ENCODE measurements at regions not wholly inside any gene's neighbourhood (a gene's known extent, or its start where the extent isn't known, plus 50 kb on each side); places are given as distances from the start of the nearest gene placed in this dataset.

DNA sequence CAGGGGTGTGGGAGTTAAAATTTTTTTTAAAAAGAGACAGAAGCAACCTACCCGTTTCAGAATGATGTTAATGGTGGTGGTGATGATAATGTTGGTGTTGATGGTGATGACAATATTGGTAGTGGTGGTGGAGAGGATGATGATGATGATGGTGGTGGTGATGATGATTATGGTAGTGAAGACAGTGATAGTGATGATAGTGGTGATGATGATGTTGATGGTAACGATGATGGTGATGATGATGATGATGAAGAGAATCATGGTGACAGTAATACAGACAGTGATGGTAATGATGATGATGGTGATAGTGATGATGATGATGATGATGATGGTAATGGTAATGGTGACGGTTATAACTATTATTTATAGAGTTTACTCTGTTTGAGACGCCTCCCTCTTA, 117.6 kb downstream of the ICE1 start:
- TF ChIP-seq, protein P1, sequence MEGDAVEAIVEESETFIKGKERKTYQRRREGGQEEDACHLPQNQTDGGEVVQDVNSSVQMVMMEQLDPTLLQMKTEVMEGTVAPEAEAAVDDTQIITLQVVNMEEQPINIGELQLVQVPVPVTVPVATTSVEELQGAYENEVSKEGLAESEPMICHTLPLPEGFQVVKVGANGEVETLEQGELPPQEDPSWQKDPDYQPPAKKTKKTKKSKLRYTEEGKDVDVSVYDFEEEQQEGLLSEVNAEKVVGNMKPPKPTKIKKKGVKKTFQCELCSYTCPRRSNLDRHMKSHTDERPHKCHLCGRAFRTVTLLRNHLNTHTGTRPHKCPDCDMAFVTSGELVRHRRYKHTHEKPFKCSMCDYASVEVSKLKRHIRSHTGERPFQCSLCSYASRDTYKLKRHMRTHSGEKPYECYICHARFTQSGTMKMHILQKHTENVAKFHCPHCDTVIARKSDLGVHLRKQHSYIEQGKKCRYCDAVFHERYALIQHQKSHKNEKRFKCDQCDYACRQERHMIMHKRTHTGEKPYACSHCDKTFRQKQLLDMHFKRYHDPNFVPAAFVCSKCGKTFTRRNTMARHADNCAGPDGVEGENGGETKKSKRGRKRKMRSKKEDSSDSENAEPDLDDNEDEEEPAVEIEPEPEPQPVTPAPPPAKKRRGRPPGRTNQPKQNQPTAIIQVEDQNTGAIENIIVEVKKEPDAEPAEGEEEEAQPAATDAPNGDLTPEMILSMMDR (IDR thresholded peaks at IDR 0.05; ENCODE audit: low read length): no peak
- no peak for TF ChIP-seq EZH2 (IDR thresholded peaks at IDR 0.05; ENCODE audit: borderline replicate concordance, low read length)
